ENCODE measurements at regions not wholly inside any gene's neighbourhood (a gene's known extent, or its start where the extent isn't known, plus 50 kb on each side); places are given as distances from the start of the nearest gene placed in this dataset.

- Histone ChIP-seq H3K36me3 (ENCODE audit: control insufficient read depth in 2 of 2, insufficient read depth in 2 of 2, low read length in 2 of 2) (no peaks in the 10 kb centered on the region), H3K4me3 (ENCODE audit: low read length in 2 of 2) (no peak overlapping the region), H3K9me3 (ENCODE audit: control insufficient read depth in 2 of 2, low read length in 2 of 2) (no peaks in the 10 kb centered on the region), H3K4me1 (ENCODE audit: control insufficient read depth, insufficient read depth, low read length) (no peaks in the 10 kb centered on the region), H3K9ac (ENCODE audit: low read length in 2 of 2) (no peak overlapping the region), H3K27me3 (ENCODE audit: control insufficient read depth in 1 of 2, insufficient read depth in 2 of 2, low read length in 2 of 2) (no peaks in the 10 kb centered on the region), H3K27ac (ENCODE audit: low read length) (no peak overlapping the region)
Observed at GRCh38 chr2:83017366-83018090, 1441.6 kb downstream of the SUCLG1 start.

- Histone ChIP-seq H3K9ac (ENCODE audit: low read length in 2 of 2) (no peak overlapping the region), H3K27ac (ENCODE audit: low read length) (no peak overlapping the region), H3K27me3 (ENCODE audit: control insufficient read depth in 1 of 2, insufficient read depth in 2 of 2, low read length in 2 of 2) (no peaks in the 10 kb centered on the region), H3K4me3 (ENCODE audit: low read length in 2 of 2) (no peak overlapping the region), H3K4me1 (ENCODE audit: control insufficient read depth, insufficient read depth, low read length) (no peaks in the 10 kb centered on the region), H3K9me3 (ENCODE audit: control insufficient read depth in 2 of 2, low read length in 2 of 2) (no peaks in the 10 kb centered on the region), H3K36me3 (ENCODE audit: control insufficient read depth in 2 of 2, insufficient read depth in 2 of 2, low read length in 2 of 2) (no peaks in the 10 kb centered on the region)
Observed at GRCh38 chr2:83016343-83017110, 1442.6 kb downstream of the SUCLG1 start.

GRCh38 chr2:83015900-83016299 lies 1443.2 kb downstream of the SUCLG1 start:
- no peaks in the 10 kb centered on the region for H3K4me1 ChIP-seq (ENCODE audit: control insufficient read depth, insufficient read depth, low read length)
- H3K9ac ChIP-seq (ENCODE audit: low read length in 2 of 2) = no peak overlapping the region
- no peak overlapping the region for H3K27ac ChIP-seq (ENCODE audit: low read length)
- H3K4me3 ChIP-seq (ENCODE audit: low read length in 2 of 2) = no peak overlapping the region
- no peaks in the 10 kb centered on the region for H3K27me3 ChIP-seq (ENCODE audit: control insufficient read depth in 1 of 2, insufficient read depth in 2 of 2, low read length in 2 of 2)
- no peaks in the 10 kb centered on the region for H3K36me3 ChIP-seq (ENCODE audit: control insufficient read depth in 2 of 2, insufficient read depth in 2 of 2, low read length in 2 of 2)
- H3K9me3 ChIP-seq (ENCODE audit: control insufficient read depth in 2 of 2, low read length in 2 of 2) = no peaks in the 10 kb centered on the region

GRCh38 chr2:83015035-83015715 lies 1443.9 kb downstream of the SUCLG1 start:
- H3K27me3 ChIP-seq (ENCODE audit: control insufficient read depth in 1 of 2, insufficient read depth in 2 of 2, low read length in 2 of 2) = no peaks in the 10 kb centered on the region
- H3K9me3 ChIP-seq (ENCODE audit: control insufficient read depth in 2 of 2, low read length in 2 of 2) = no peaks in the 10 kb centered on the region
- H3K4me3 ChIP-seq (ENCODE audit: low read length in 2 of 2) = no peak overlapping the region
- H3K9ac ChIP-seq (ENCODE audit: low read length in 2 of 2) = no peak overlapping the region
- H3K4me1 ChIP-seq (ENCODE audit: control insufficient read depth, insufficient read depth, low read length) = no peaks in the 10 kb centered on the region
- no peaks in the 10 kb centered on the region for H3K36me3 ChIP-seq (ENCODE audit: control insufficient read depth in 2 of 2, insufficient read depth in 2 of 2, low read length in 2 of 2)
- H3K27ac ChIP-seq (ENCODE audit: low read length) = no peak overlapping the region

GRCh38 chr2:83014462-83014861 lies 1444.6 kb downstream of the SUCLG1 start:
- H3K9ac ChIP-seq (ENCODE audit: low read length in 2 of 2) = no peak overlapping the region
- no peak overlapping the region for H3K27ac ChIP-seq (ENCODE audit: low read length)
- H3K4me3 ChIP-seq (ENCODE audit: low read length in 2 of 2) = no peak overlapping the region
- H3K27me3 ChIP-seq (ENCODE audit: control insufficient read depth in 1 of 2, insufficient read depth in 2 of 2, low read length in 2 of 2) = no peaks in the 10 kb centered on the region
- H3K4me1 ChIP-seq (ENCODE audit: control insufficient read depth, insufficient read depth, low read length) = no peaks in the 10 kb centered on the region
- H3K9me3 ChIP-seq (ENCODE audit: control insufficient read depth in 2 of 2, low read length in 2 of 2) = no peaks in the 10 kb centered on the region
- no peaks in the 10 kb centered on the region for H3K36me3 ChIP-seq (ENCODE audit: control insufficient read depth in 2 of 2, insufficient read depth in 2 of 2, low read length in 2 of 2)

- no peaks in the 10 kb centered on the region for H3K36me3 ChIP-seq (ENCODE audit: control insufficient read depth in 2 of 2, insufficient read depth in 2 of 2, low read length in 2 of 2)
- no peaks in the 10 kb centered on the region for H3K9me3 ChIP-seq (ENCODE audit: control insufficient read depth in 2 of 2, low read length in 2 of 2)
- no peaks in the 10 kb centered on the region for H3K4me1 ChIP-seq (ENCODE audit: control insufficient read depth, insufficient read depth, low read length)
- H3K27ac ChIP-seq (ENCODE audit: low read length) = no peak overlapping the region
- no peak overlapping the region for H3K4me3 ChIP-seq (ENCODE audit: low read length in 2 of 2)
- no peaks in the 10 kb centered on the region for H3K27me3 ChIP-seq (ENCODE audit: control insufficient read depth in 1 of 2, insufficient read depth in 2 of 2, low read length in 2 of 2)
- H3K9ac ChIP-seq (ENCODE audit: low read length in 2 of 2) = no peak overlapping the region
Observed at GRCh38 chr2:83006961-83007360, 1452.1 kb downstream of the SUCLG1 start.

DNA sequence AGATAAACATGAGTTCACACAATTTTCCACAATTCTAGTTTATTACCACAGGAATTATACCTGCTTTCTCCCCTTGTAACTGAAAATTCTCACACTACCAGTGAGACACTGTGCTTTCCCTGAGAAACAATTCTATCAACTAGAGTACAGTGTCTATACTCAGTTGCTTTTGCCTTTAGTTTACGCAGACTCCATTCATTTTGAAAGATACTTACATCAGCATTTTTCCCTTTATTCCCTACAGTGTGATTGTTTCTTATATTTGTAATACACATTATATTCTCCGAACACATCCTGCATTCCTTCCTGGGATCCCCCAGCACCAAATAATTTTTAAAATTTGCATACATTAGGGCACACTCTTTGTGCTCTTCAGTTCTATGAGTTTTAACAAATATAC lies 1455.5 kb downstream of the SUCLG1 start:
- no peak overlapping the region for H3K4me3 ChIP-seq (ENCODE audit: low read length in 2 of 2)
- H3K4me1 ChIP-seq (ENCODE audit: control insufficient read depth, insufficient read depth, low read length) = no peaks in the 10 kb centered on the region
- H3K9me3 ChIP-seq (ENCODE audit: control insufficient read depth in 2 of 2, low read length in 2 of 2) = no peaks in the 10 kb centered on the region
- H3K9ac ChIP-seq (ENCODE audit: low read length in 2 of 2) = no peak overlapping the region
- H3K27ac ChIP-seq (ENCODE audit: low read length) = no peak overlapping the region
- H3K36me3 ChIP-seq (ENCODE audit: control insufficient read depth in 2 of 2, insufficient read depth in 2 of 2, low read length in 2 of 2) = no peaks in the 10 kb centered on the region
- H3K27me3 ChIP-seq (ENCODE audit: control insufficient read depth in 1 of 2, insufficient read depth in 2 of 2, low read length in 2 of 2) = no peaks in the 10 kb centered on the region

- Histone ChIP-seq H3K4me1 (ENCODE audit: control insufficient read depth, insufficient read depth, low read length) (no peaks in the 10 kb centered on the region), H3K36me3 (ENCODE audit: control insufficient read depth in 2 of 2, insufficient read depth in 2 of 2, low read length in 2 of 2) (no peaks in the 10 kb centered on the region), H3K9me3 (ENCODE audit: control insufficient read depth in 2 of 2, low read length in 2 of 2) (no peaks in the 10 kb centered on the region), H3K27me3 (ENCODE audit: control insufficient read depth in 1 of 2, insufficient read depth in 2 of 2, low read length in 2 of 2) (no peaks in the 10 kb centered on the region), H3K9ac (ENCODE audit: low read length in 2 of 2) (no peak overlapping the region), H3K4me3 (ENCODE audit: low read length in 2 of 2) (no peak overlapping the region), H3K27ac (ENCODE audit: low read length) (no peak overlapping the region)
Observed at GRCh38 chr2:83002706-83003105, 1456.4 kb downstream of the SUCLG1 start.

DNA sequence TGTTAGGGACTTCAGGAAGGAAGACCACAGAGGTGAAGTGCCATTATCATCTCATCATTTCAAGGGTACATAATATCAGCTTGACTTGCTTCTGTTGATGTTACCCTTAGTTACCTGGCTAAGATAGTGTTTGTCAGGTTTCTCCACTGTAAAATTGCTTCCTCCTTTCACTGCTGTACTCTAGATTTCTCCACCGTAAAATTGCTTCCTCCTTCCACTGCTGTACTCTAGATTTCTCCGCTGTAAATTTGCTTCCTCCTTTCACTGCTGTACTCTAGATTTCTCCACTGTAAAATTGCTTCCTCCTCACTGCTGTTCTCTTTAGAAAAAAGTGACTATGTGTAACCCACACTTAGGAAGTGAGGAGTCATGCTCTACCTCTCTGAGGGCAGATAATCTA lies 1460.3 kb downstream of the SUCLG1 start:
- Histone ChIP-seq H3K27me3 (ENCODE audit: control insufficient read depth in 1 of 2, insufficient read depth in 2 of 2, low read length in 2 of 2) (no peaks in the 10 kb centered on the region), H3K27ac (ENCODE audit: low read length) (no peak overlapping the region), H3K36me3 (ENCODE audit: control insufficient read depth in 2 of 2, insufficient read depth in 2 of 2, low read length in 2 of 2) (no peaks in the 10 kb centered on the region), H3K9me3 (ENCODE audit: control insufficient read depth in 2 of 2, low read length in 2 of 2) (no peaks in the 10 kb centered on the region), H3K4me3 (ENCODE audit: low read length in 2 of 2) (no peak overlapping the region), H3K4me1 (ENCODE audit: control insufficient read depth, insufficient read depth, low read length) (no peaks in the 10 kb centered on the region), H3K9ac (ENCODE audit: low read length in 2 of 2) (no peak overlapping the region)

DNA sequence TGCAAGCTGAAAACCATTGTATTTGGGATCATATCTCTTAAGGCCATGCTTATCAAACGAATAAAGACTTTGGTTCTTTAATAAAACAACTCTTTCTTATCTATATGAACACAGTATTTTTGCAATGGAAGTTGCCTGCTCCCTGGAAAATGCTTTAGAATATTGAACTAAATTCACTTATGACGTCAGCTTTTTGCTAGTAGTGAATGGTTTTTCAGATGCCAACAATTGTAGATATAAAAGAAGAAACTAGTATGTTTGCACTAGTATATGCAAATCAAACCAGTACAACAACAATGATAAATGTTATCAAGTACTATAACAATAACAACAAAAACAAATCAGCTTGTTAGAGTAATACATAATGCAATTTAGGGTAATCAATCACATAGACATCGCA lies 1462.9 kb downstream of the SUCLG1 start:
- no peaks in the 10 kb centered on the region for H3K36me3 ChIP-seq (ENCODE audit: control insufficient read depth in 2 of 2, insufficient read depth in 2 of 2, low read length in 2 of 2)
- H3K9ac ChIP-seq (ENCODE audit: low read length in 2 of 2) = no peak overlapping the region
- no peak overlapping the region for H3K27ac ChIP-seq (ENCODE audit: low read length)
- no peak overlapping the region for H3K4me3 ChIP-seq (ENCODE audit: low read length in 2 of 2)
- no peaks in the 10 kb centered on the region for H3K4me1 ChIP-seq (ENCODE audit: control insufficient read depth, insufficient read depth, low read length)
- H3K9me3 ChIP-seq (ENCODE audit: control insufficient read depth in 2 of 2, low read length in 2 of 2) = no peaks in the 10 kb centered on the region
- no peaks in the 10 kb centered on the region for H3K27me3 ChIP-seq (ENCODE audit: control insufficient read depth in 1 of 2, insufficient read depth in 2 of 2, low read length in 2 of 2)

- H3K9ac ChIP-seq (ENCODE audit: low read length in 2 of 2) = no peak overlapping the region
- H3K27me3 ChIP-seq (ENCODE audit: control insufficient read depth in 1 of 2, insufficient read depth in 2 of 2, low read length in 2 of 2) = no peaks in the 10 kb centered on the region
- no peaks in the 10 kb centered on the region for H3K9me3 ChIP-seq (ENCODE audit: control insufficient read depth in 2 of 2, low read length in 2 of 2)
- no peak overlapping the region for H3K27ac ChIP-seq (ENCODE audit: low read length)
- no peaks in the 10 kb centered on the region for H3K4me1 ChIP-seq (ENCODE audit: control insufficient read depth, insufficient read depth, low read length)
- no peaks in the 10 kb centered on the region for H3K36me3 ChIP-seq (ENCODE audit: control insufficient read depth in 2 of 2, insufficient read depth in 2 of 2, low read length in 2 of 2)
- no peak overlapping the region for H3K4me3 ChIP-seq (ENCODE audit: low read length in 2 of 2)
Observed at GRCh38 chr2:82994151-82994550, 1464.9 kb downstream of the SUCLG1 start.

Data from stomach smooth muscle (tissue), 2 donors.